IPS DF 6.9 (cell line): ENCODE measurements at regions not wholly inside any gene's neighbourhood (a gene's known extent, or its start where the extent isn't known, plus 50 kb on each side); places are given as distances from the start of the nearest gene placed in this dataset.

Source experiments
- DNase-seq: peaks from one replicate; pipeline ENCODE4 v3.0.0-alpha.2; 2013; ENCODE audit warnings: low read depth, low spot score
- H3K27ac ChIP-seq: one replicate; pipeline ENCODE4 v1.5.1; 2013; ENCODE audit warnings: low read length, control low read depth
- H3K27me3 ChIP-seq: 2 replicates; pipeline ENCODE4 v1.6.1; 2013; ENCODE audit warnings: mild to moderate bottlenecking, low read length; ENCODE audit not compliant: control insufficient read depth, insufficient read depth
- H3K36me3 ChIP-seq: 2 replicates; pipeline ENCODE4 v1.6.1; 2013; ENCODE audit warnings: low read length; ENCODE audit not compliant: control insufficient read depth, insufficient read depth
- H3K4me1 ChIP-seq: 2 replicates; pipeline ENCODE4 v1.6.1; 2013; ENCODE audit warnings: low read length; ENCODE audit not compliant: control insufficient read depth, insufficient read depth
- H3K4me3 ChIP-seq: 2 replicates; pipeline ENCODE4 v1.5.1; 2013; ENCODE audit warnings: mild to moderate bottlenecking, low read length
- H3K9me3 ChIP-seq: 2 replicates; pipeline ENCODE4 v1.6.1; 2013; ENCODE audit warnings: low read length, inconsistent platforms; ENCODE audit not compliant: control insufficient read depth, insufficient read depth
- whole genome bisulfite sequencing: extraction: QIAGEN DNeasy Blood & Tissue Kit; methylation state at CpG from one replicate; pipeline ENCODE4 v1.1.7; 2013; ENCODE audit warnings: mixed read lengths, missing lambda C conversion rate; ENCODE audit not compliant: insufficient read length, insufficient coverage; 5-methylcytosine and 5-hydroxymethylcytosine counted together

DNA sequence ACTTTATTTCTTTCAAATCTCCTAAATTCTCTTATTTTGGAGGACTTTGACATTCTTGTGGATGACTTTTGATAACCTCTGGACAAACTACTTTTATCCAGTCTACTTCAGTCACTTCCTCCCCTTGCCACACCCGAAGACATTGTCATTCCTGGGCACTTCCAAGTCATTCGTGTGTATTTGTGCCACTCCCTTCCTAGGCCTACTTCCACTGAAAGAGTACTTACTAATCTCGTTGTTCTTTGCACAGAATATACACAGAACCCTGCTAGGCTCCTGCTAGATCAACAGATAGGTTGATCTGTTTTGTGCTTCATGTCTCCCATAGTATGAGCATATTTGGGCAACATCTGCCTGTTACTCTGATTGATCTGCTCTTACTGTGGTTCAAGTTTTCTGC lies 355.4 kb downstream of the HGF start:
- H3K4me1 ChIP-seq, result no peaks in the 10 kb centered on the region
- no CpG with 5 or more reads among the region's 3 CpGs for WGBS
- no peaks in the 10 kb centered on the region for H3K36me3 ChIP-seq
- H3K27ac ChIP-seq, result no peak overlapping the region
- no peak overlapping the region for H3K4me3 ChIP-seq
- H3K9me3 ChIP-seq, result no peaks in the 10 kb centered on the region
- DNase-seq, result no peak
- no peaks in the 10 kb centered on the region for H3K27me3 ChIP-seq

GRCh38 chr7:81410471-81411117 lies 359.3 kb downstream of the HGF start:
- no peaks in the 10 kb centered on the region for H3K36me3 ChIP-seq
- no peak overlapping the region for H3K4me3 ChIP-seq
- H3K27me3 ChIP-seq, result no peaks in the 10 kb centered on the region
- H3K4me1 ChIP-seq, result no peaks in the 10 kb centered on the region
- no peaks in the 10 kb centered on the region for H3K9me3 ChIP-seq
- H3K27ac ChIP-seq, result no peak overlapping the region
- DNase-seq, result no peak
- no CpG with 5 or more reads among the region's 6 CpGs for WGBS

GRCh38 chr7:81408728-81409127 lies 361.1 kb downstream of the HGF start:
- no peaks in the 10 kb centered on the region; the same call in 1 of the 2 replicates for H3K9me3 ChIP-seq
- no peak overlapping the region for H3K27ac ChIP-seq
- no peaks in the 10 kb centered on the region for H3K36me3 ChIP-seq
- H3K4me3 ChIP-seq, result no peak overlapping the region
- no peak for DNase-seq
- no peaks in the 10 kb centered on the region for H3K4me1 ChIP-seq
- no peaks in the 10 kb centered on the region for H3K27me3 ChIP-seq
- no CpG with 5 or more reads among the region's 2 CpGs for WGBS

DNA sequence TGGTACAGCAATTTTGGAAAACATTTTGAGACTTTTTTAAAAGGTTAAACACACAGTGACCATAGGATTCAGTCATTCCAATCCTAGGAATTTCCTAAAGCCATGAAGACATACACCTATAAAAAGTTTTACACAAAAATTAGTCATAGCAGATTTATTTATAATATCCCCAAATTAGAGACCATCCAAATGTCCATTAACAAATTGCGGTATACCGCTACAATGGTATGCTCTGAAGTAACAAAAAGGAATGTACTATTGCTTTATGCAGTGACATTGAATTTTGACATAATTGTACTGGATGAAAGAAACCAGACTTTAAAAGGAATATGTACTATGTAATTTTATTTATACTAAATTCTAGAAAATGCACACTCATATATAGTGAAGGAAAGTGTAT lies 362.8 kb downstream of the HGF start:
- H3K9me3 ChIP-seq, result no peaks in the 10 kb centered on the region; the same call in 1 of the 2 replicates
- H3K4me3 ChIP-seq, result no peak overlapping the region
- H3K4me1 ChIP-seq, result no peaks in the 10 kb centered on the region
- DNase-seq, result no peak
- no peak overlapping the region for H3K27ac ChIP-seq
- H3K36me3 ChIP-seq, result no peaks in the 10 kb centered on the region
- WGBS, result no CpG with 5 or more reads among the region's 2 CpGs
- H3K27me3 ChIP-seq, result no peaks in the 10 kb centered on the region

DNA sequence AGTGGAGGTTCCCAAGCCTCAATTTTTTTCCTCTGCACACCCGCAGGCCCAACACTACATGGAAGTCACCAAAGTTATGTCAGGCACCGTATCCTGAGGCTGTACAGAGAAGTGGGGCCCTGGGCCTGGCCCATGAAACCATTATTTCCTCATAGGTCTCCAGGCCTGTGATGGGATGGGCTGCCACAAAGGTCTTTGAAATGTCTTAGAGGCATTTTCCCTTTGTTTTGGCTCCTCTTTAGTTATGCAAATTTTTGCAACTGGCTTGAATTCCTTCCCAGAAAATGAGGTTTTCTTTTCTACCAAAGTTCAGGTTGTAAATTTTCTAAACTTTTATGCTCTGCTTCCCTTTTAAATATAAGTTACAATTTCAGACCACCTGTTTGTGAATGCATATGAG lies 365.2 kb downstream of the HGF start:
- Histone ChIP-seq H3K9me3 (no peaks in the 10 kb centered on the region; the same call in 1 of the 2 replicates), H3K27me3 (no peaks in the 10 kb centered on the region), H3K4me1 (no peaks in the 10 kb centered on the region), H3K27ac (no peak overlapping the region), H3K36me3 (no peaks in the 10 kb centered on the region), H3K4me3 (no peak overlapping the region)
- no CpG with 5 or more reads among the region's 2 CpGs for WGBS
- DNase-seq, result no peak

- Histone ChIP-seq H3K27ac (no peak overlapping the region), H3K9me3 (no peaks in the 10 kb centered on the region; the same call in 1 of the 2 replicates), H3K27me3 (no peaks in the 10 kb centered on the region), H3K36me3 (no peaks in the 10 kb centered on the region), H3K4me1 (no peaks in the 10 kb centered on the region), H3K4me3 (no peak overlapping the region)
- DNase-seq, result no peak
- WGBS, result no CpG with 5 or more reads among the region's 1 CpG
These were observed 367.6 kb downstream of the HGF start for GRCh38 chr7:81402227-81402626.

DNA sequence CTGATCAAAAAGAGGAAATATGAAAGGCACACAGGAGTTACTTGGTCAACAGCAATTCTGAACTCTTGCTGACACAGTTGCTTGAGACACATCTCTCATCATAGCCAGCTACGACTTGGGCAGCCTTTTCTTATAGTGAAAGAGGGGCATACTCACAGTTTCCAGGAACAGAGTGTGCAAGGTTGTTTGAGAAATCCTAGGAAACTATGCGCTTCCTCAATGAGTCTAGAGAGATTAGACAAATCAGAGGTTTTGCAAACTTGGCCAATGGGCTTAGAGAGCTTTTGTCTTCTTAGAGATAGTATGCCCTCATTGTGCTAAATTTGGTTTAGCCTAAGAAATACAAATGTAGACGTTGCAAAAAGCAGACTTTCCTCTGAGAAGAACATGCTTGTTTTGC lies 370.4 kb downstream of the HGF start:
- no peak for DNase-seq
- H3K4me1 ChIP-seq, result no peaks in the 10 kb centered on the region
- WGBS, result no CpG with 5 or more reads among the region's 3 CpGs

DNA sequence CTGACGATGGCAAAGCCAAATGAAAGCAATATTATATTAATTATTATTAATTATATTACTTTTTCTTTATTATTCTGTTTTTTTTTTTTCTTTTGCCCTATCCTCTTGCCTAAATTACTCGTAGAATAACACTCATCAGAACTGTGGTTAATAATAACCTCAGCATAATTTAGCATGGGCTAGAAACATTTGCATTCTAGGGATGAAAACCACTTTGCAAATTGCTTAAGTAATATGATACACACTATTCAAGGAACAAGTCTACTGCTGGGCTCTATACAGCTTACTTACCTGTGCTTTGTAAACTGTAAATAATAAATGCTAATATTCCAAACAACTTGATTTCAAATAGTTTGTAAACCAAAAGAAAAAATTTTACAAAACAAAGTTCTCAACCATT lies 375.8 kb downstream of the HGF start:
- Histone ChIP-seq H3K27ac (no peak overlapping the region), H3K9me3 (no peaks in the 10 kb centered on the region), H3K27me3 (no peaks in the 10 kb centered on the region), H3K4me1 (no peaks in the 10 kb centered on the region), H3K4me3 (no peak overlapping the region), H3K36me3 (no peaks in the 10 kb centered on the region)
- no CpG with 5 or more reads among the region's 2 CpGs for WGBS
- DNase-seq, result no peak

More for the DNA sequence above, 370.4 kb downstream of the HGF start:
- no peaks in the 10 kb centered on the region for H3K36me3 ChIP-seq
- no peaks in the 10 kb centered on the region for H3K27me3 ChIP-seq
- H3K4me3 ChIP-seq, result no peak overlapping the region
- no peaks in the 10 kb centered on the region; the same call in 1 of the 2 replicates for H3K9me3 ChIP-seq
- no peak overlapping the region for H3K27ac ChIP-seq

GRCh38 chr7:81393018-81393417 lies 376.8 kb downstream of the HGF start:
- H3K4me3 ChIP-seq, result no peak overlapping the region
- H3K27ac ChIP-seq, result no peak overlapping the region
- no peaks in the 10 kb centered on the region for H3K36me3 ChIP-seq
- no peaks in the 10 kb centered on the region for H3K27me3 ChIP-seq
- no peaks in the 10 kb centered on the region for H3K4me1 ChIP-seq
- DNase-seq, result no peak
- no peaks in the 10 kb centered on the region for H3K9me3 ChIP-seq
- WGBS, result no CpG with 5 or more reads among the region's 2 CpGs

DNA sequence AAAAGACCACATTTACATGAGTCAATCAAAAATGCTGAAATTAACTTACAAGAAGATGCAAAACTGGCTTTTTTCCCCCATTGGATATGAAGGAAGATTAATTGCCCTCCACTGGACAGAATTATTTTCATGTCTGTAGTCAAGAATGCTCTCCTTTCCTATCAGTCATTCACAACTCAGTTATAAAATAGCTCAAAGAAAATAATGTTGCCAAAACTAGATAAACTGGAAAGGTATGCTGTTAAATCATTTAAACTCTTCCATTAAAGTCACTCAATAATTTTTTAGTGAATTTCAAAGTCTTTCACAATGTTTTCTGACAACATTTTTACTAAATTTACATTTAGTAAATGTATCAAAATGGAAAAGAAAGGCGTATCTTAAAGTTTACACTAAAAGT lies 384.5 kb downstream of the HGF start:
- Histone ChIP-seq H3K27ac (no peak overlapping the region), H3K9me3 (no peaks in the 10 kb centered on the region), H3K36me3 (no peaks in the 10 kb centered on the region), H3K4me1 (no peaks in the 10 kb centered on the region), H3K4me3 (no peak overlapping the region), H3K27me3 (no peaks in the 10 kb centered on the region)
- no peak for DNase-seq
- WGBS, result no CpG with 5 or more reads among the region's 1 CpG

- no peaks in the 10 kb centered on the region for H3K4me1 ChIP-seq
- no peak overlapping the region for H3K27ac ChIP-seq
- no peak for DNase-seq
- no peaks in the 10 kb centered on the region for H3K9me3 ChIP-seq
- no CpG with 5 or more reads among the region's 2 CpGs for WGBS
- H3K4me3 ChIP-seq, result no peak overlapping the region
- no peaks in the 10 kb centered on the region for H3K27me3 ChIP-seq
- H3K36me3 ChIP-seq, result no peaks in the 10 kb centered on the region
These were observed 386.0 kb downstream of the HGF start for GRCh38 chr7:81383846-81384245.
